RWPE2 (cell line): ENCODE measurements at regions not wholly inside any gene's neighbourhood (a gene's known extent, or its start where the extent isn't known, plus 50 kb on each side); places are given as distances from the start of the nearest gene placed in this dataset.

Experiments used
- ATAC-seq: fragments of 200-7000 bp; cut with Tn5 transposase; 3 replicates; pipeline ENCODE4 v1.9.1; 2021; ENCODE audit warnings: low read depth
- DNase-seq: peaks from one replicate; pipeline ENCODE4 v3.0.0-alpha.2; 2020; ENCODE audit warnings: low spot score
- H3K27ac ChIP-seq: fragments of 450-650 bp; 2 replicates; pipeline ENCODE4 v1.5.1; 2017; ENCODE audit warnings: mild to moderate bottlenecking; ENCODE audit not compliant: poor library complexity, severe bottlenecking
- H3K27me3 ChIP-seq: fragments of 250-450 bp; sonication (Bioruptor Pico); 2 replicates; pipeline ENCODE4 v1.5.1; 2021; ENCODE audit warnings: mild to moderate bottlenecking, moderate library complexity; ENCODE audit not compliant: insufficient read depth, poor library complexity, severe bottlenecking
- H3K36me3 ChIP-seq: fragments of 250-450 bp; sonication (Bioruptor Pico); 2 replicates; pipeline ENCODE4 v1.5.1; 2020; ENCODE audit warnings: low read depth, mild to moderate bottlenecking, moderate library complexity
- H3K4me1 ChIP-seq: fragments of 250-450 bp; sonication (Bioruptor Pico); 2 replicates; pipeline ENCODE4 v1.5.1; 2021; ENCODE audit warnings: mild to moderate bottlenecking, moderate library complexity; ENCODE audit not compliant: insufficient read depth, poor library complexity, severe bottlenecking
- H3K4me3 ChIP-seq: fragments of 250-450 bp; sonication (Bioruptor Pico); 2 replicates; pipeline ENCODE4 v1.5.1; 2021; ENCODE audit warnings: mild to moderate bottlenecking, moderate library complexity; ENCODE audit not compliant: severe bottlenecking
- H3K9me3 ChIP-seq: fragments of 250-450 bp; sonication (Bioruptor Pico); 2 replicates; pipeline ENCODE4 v1.5.1; 2021; ENCODE audit warnings: mild to moderate bottlenecking, moderate library complexity; ENCODE audit not compliant: severe bottlenecking
- CTCF ChIP-seq: fragments of 450-650 bp; IDR thresholded peaks from one replicate; pipeline ENCODE4 v1.5.1; 2017; ENCODE audit warnings: mild to moderate bottlenecking, moderate library complexity; ENCODE audit not compliant: poor library complexity, severe bottlenecking

GRCh38 chr10:44766631-44767030, 144.5 kb upstream of the TMEM72 start:
- Histone ChIP-seq H3K9me3 (no peaks in the 10 kb centered on the region), H3K4me1 (no peaks in the 10 kb centered on the region), H3K36me3 (no peaks in the 10 kb centered on the region), H3K27me3 (no peaks in the 10 kb centered on the region), H3K27ac (no peak overlapping the region), H3K4me3 (no peak overlapping the region)
- DNase-seq (no peak), ATAC-seq (no peak)
- no peak for TF ChIP-seq CTCF

GRCh38 chr10:44769450-44769849, 141.7 kb upstream of the TMEM72 start:
- Histone ChIP-seq H3K9me3 (no peaks in the 10 kb centered on the region), H3K36me3 (no peaks in the 10 kb centered on the region), H3K4me3 (no peak overlapping the region), H3K4me1 (no peaks in the 10 kb centered on the region), H3K27ac (no peak overlapping the region), H3K27me3 (no peaks in the 10 kb centered on the region)
- ATAC-seq (no peak), DNase-seq (no peak)
- TF ChIP-seq CTCF, result no peak

GRCh38 chr10:44771233-44771995, 139.7 kb upstream of the TMEM72 start:
- Histone ChIP-seq H3K27me3 (no peaks in the 10 kb centered on the region), H3K27ac (no peak overlapping the region), H3K4me1 (no peaks in the 10 kb centered on the region), H3K36me3 (no peaks in the 10 kb centered on the region), H3K4me3 (no peak overlapping the region), H3K9me3 (no peaks in the 10 kb centered on the region)
- ATAC-seq (no peak), DNase-seq (no peak)
- TF ChIP-seq CTCF, result no peak

GRCh38 chr10:44773565-44773964, 137.6 kb upstream of the TMEM72 start:
- Histone ChIP-seq H3K9me3 (no peaks in the 10 kb centered on the region), H3K36me3 (no peaks in the 10 kb centered on the region), H3K27ac (no peak overlapping the region), H3K27me3 (no peaks in the 10 kb centered on the region), H3K4me3 (no peak overlapping the region), H3K4me1 (no peaks in the 10 kb centered on the region)
- no peak for ATAC-seq
- no peak for TF ChIP-seq CTCF
- no peak for DNase-seq

GRCh38 chr10:44774676-44775401, 136.3 kb upstream of the TMEM72 start:
- Histone ChIP-seq H3K27ac (no peak overlapping the region), H3K4me1 (no peaks in the 10 kb centered on the region), H3K27me3 (no peaks in the 10 kb centered on the region), H3K4me3 (no peak overlapping the region), H3K9me3 (no peaks in the 10 kb centered on the region), H3K36me3 (no peaks in the 10 kb centered on the region)
- TF ChIP-seq CTCF, result no peak
- no peak for ATAC-seq
- DNase-seq, result no peak
